Hypothalamus (tissue), 51 donors: ENCODE measurements at regions not wholly inside any gene's neighbourhood (a gene's known extent, or its start where the extent isn't known, plus 50 kb on each side); places are given as distances from the start of the nearest gene placed in this dataset.
"Not testable (repeated sequence)": the region's sequence is repeated elsewhere in the genome, so short reads cannot be mapped to it uniquely, and the experiment has no call there.

Experiments used
- DNase-seq, 51 donors: peaks; one replicate each; lab custom pipeline; 2025; lab: John Stamatoyannopoulos, UW

- no peak for DNase-seq
These were observed 1584.3 kb upstream of the RAG2 start for GRCh38 chr11:38182126-38182866.

- DNase-seq = no peak
These were observed 1578.8 kb upstream of the RAG2 start for GRCh38 chr11:38176686-38177322.

- DNase-seq = no peak
These were observed 1575.6 kb upstream of the RAG2 start for GRCh38 chr11:38173676-38174075.

- no peak for DNase-seq
These were observed 1571.2 kb upstream of the RAG2 start for GRCh38 chr11:38169286-38169685.

GRCh38 chr11:38163526-38163925 lies 1565.5 kb upstream of the RAG2 start:
- DNase-seq = no peak

GRCh38 chr11:38160433-38160832 lies 1562.4 kb upstream of the RAG2 start:
- no peak for DNase-seq

- DNase-seq = no peak
These were observed 1561.0 kb upstream of the RAG2 start for GRCh38 chr11:38159038-38159437.

- no peak for DNase-seq
These were observed 1558.6 kb upstream of the RAG2 start for GRCh38 chr11:38156495-38157146.

- DNase-seq = no peak
These were observed 1557.8 kb upstream of the RAG2 start for GRCh38 chr11:38155856-38156255.

- DNase-seq = no peak
These were observed 1555.9 kb upstream of the RAG2 start for GRCh38 chr11:38153985-38154384.

GRCh38 chr11:38143852-38144251 lies 1545.8 kb upstream of the RAG2 start:
- no peak for DNase-seq

- no peak for DNase-seq
These were observed 1540.9 kb upstream of the RAG2 start for GRCh38 chr11:38138972-38139371.

- DNase-seq = no peak
These were observed 1538.9 kb upstream of the RAG2 start for GRCh38 chr11:38136887-38137286.

- DNase-seq = no peak
These were observed 1533.5 kb upstream of the RAG2 start for GRCh38 chr11:38131535-38131934.

- DNase-seq = no peak
These were observed 1532.9 kb upstream of the RAG2 start for GRCh38 chr11:38130976-38131375.

GRCh38 chr11:38130514-38130913 lies 1532.5 kb upstream of the RAG2 start:
- DNase-seq = no peak

GRCh38 chr11:38123673-38124072 lies 1525.6 kb upstream of the RAG2 start:
- DNase-seq = no peak

GRCh38 chr11:38116616-38117015 lies 1518.6 kb upstream of the RAG2 start:
- not testable (repeated sequence) for DNase-seq

GRCh38 chr11:38115381-38115780 lies 1517.3 kb upstream of the RAG2 start:
- DNase-seq = not testable (repeated sequence)

- DNase-seq = no peak
These were observed 1502.9 kb upstream of the RAG2 start for GRCh38 chr11:38100836-38101462.

GRCh38 chr11:38095268-38095667 lies 1497.2 kb upstream of the RAG2 start:
- DNase-seq = no peak
